ENCODE measurements at regions not wholly inside any gene's neighbourhood (a gene's known extent, or its start where the extent isn't known, plus 50 kb on each side); places are given as distances from the start of the nearest gene placed in this dataset.

DNA sequence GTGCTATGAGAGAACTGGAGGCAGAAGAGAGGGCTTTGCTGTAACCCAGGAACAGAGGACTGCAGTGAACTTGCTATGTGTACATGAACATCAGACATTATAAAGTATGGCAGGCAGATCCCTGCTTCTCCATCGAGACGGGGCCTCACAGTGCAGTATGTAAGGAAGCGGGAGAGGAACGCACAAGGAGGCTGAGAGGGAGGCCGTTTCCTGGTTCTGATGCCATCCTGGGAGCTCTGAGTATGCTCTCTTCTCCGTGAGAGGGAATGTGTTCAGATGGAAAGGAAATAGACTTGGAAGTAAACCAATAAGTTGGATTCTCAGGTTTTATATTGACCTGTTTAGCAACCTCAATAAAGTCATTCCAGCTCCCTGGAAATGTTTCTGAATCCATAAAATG lies 101.8 kb downstream of the ALDH8A1 start:
- no peaks in the 10 kb centered on the region for H3K27me3 ChIP-seq
- no peaks in the 10 kb centered on the region for H3K9me3 ChIP-seq
- intact Hi-C loops (cut with DNase I) = no loop called here
- H3K4me1 ChIP-seq = peaks cover 0 to 8% (median 2%) of the 10 kb centered on the region in 4 donors
- no peaks in the 10 kb centered on the region for H3K36me3 ChIP-seq
- H3K27ac ChIP-seq (replicated peaks in 1 of 4) = no peak overlapping the region
- 88% methylated on average over 6 of the region's 6 CpGs for WGBS
- TF ChIP-seq POLR2A (IDR thresholded peaks at IDR 0.05; ENCODE audit: low read depth) (no peak), POLR2AphosphoS5 (IDR thresholded peaks at IDR 0.05) (no peak), EP300 (IDR thresholded peaks at IDR 0.05) (no peak)
- TF ChIP-seq, protein P1, sequence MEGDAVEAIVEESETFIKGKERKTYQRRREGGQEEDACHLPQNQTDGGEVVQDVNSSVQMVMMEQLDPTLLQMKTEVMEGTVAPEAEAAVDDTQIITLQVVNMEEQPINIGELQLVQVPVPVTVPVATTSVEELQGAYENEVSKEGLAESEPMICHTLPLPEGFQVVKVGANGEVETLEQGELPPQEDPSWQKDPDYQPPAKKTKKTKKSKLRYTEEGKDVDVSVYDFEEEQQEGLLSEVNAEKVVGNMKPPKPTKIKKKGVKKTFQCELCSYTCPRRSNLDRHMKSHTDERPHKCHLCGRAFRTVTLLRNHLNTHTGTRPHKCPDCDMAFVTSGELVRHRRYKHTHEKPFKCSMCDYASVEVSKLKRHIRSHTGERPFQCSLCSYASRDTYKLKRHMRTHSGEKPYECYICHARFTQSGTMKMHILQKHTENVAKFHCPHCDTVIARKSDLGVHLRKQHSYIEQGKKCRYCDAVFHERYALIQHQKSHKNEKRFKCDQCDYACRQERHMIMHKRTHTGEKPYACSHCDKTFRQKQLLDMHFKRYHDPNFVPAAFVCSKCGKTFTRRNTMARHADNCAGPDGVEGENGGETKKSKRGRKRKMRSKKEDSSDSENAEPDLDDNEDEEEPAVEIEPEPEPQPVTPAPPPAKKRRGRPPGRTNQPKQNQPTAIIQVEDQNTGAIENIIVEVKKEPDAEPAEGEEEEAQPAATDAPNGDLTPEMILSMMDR (IDR thresholded peaks at IDR 0.05) = no peak
- DNase-seq (ENCODE audit: extremely low spot score) = no peak
- no peak overlapping the region for H3K4me3 ChIP-seq

DNA sequence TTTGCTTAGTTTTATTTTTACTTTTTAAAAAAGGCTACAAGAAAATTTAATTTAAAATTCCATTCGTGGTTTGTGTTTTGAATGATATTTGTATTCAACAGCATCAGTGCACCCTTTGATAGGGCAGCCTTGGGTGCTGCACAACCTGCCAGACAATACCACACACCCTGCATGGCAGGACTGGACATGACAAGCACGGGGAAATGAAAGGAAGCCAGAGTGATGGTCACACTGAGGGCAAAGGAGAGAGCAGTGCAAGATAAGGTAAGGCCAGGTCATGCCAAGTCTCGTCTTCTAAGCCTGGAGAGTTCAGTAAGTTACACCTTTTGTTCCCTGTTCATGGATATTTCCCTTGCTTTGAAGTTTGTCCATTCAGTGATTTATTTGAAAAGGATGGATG lies 103.0 kb downstream of the ALDH8A1 start:
- H3K4me3 ChIP-seq = no peak overlapping the region
- no peak for DNase-seq (ENCODE audit: extremely low spot score)
- H3K27me3 ChIP-seq = no peaks in the 10 kb centered on the region
- H3K27ac ChIP-seq (replicated peaks in 1 of 4) = no peak overlapping the region
- H3K4me1 ChIP-seq = peaks cover 0 to 8% (median 2%) of the 10 kb centered on the region in 4 donors
- TF ChIP-seq POLR2AphosphoS5 (IDR thresholded peaks at IDR 0.05) (no peak), EP300 (IDR thresholded peaks at IDR 0.05) (no peak), POLR2A (IDR thresholded peaks at IDR 0.05; ENCODE audit: low read depth) (no peak)
- TF ChIP-seq, protein P1 (IDR thresholded peaks at IDR 0.05) = no peak
- no peaks in the 10 kb centered on the region for H3K9me3 ChIP-seq
- 77% methylated on average over 3 of the region's 3 CpGs for WGBS
- intact Hi-C loops (cut with DNase I) = no loop called here
- no peaks in the 10 kb centered on the region for H3K36me3 ChIP-seq

DNA sequence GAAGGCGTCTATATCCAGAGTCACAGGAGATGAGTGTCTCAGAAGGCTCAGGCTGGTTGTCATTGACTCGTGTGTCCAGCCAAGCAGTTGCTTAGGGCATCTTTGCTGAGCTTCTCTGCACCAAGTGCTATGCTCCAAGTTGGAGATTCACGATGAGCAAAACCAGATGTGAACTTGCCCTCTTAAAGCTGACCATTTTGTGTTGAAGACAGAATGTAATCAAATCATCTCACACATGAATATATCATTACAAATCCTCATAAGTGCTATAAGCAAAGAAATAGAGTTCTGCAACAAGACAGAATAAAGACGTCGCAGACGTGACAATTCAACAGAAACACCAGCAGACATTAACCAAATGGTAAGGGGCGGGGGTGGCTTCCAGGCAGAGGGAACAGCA lies 103.9 kb downstream of the ALDH8A1 start:
- TF ChIP-seq, protein P1 (IDR thresholded peaks at IDR 0.05) = no peak
- no peak for TF ChIP-seq POLR2A (IDR thresholded peaks at IDR 0.05; ENCODE audit: low read depth)
- no peak for TF ChIP-seq POLR2AphosphoS5 (IDR thresholded peaks at IDR 0.05)
- TF ChIP-seq EP300 (IDR thresholded peaks at IDR 0.05) = no peak
- no peak for DNase-seq (ENCODE audit: extremely low spot score)
- 33% methylated on average over 7 of the region's 7 CpGs for whole genome bisulfite sequencing

DNA sequence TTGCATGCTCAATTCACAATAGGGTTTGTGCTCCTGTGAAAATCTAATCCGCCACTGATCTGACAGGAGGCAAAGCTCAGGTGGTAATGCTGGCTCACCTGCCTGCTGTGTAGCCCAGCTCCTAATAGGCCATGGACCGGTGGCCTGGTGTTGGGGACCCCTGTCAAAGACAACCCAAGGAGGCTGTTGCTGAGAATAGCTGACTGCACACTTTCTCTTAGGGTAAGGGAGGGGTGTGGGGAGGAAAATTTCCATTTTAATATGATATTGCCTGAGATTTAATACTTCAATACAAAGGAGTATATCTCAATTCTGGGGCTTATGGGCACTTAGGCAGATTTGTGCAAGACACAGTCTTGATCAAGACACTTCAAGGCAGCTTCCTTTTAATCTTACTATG lies 105.8 kb downstream of the ALDH8A1 start:
- Histone ChIP-seq H3K4me1 (peaks cover 0 to 8% (median 2%) of the 10 kb centered on the region in 4 donors), H3K9me3 (no peaks in the 10 kb centered on the region), H3K36me3 (no peaks in the 10 kb centered on the region), H3K27ac (replicated peaks in 1 of 4) (no peak overlapping the region), H3K27me3 (no peaks in the 10 kb centered on the region), H3K4me3 (no peak overlapping the region)
- no peak for DNase-seq (ENCODE audit: extremely low spot score)
- no peak for TF ChIP-seq POLR2AphosphoS5 (IDR thresholded peaks at IDR 0.05)
- TF ChIP-seq EP300 (IDR thresholded peaks at IDR 0.05) = no peak
- TF ChIP-seq, protein P1 (IDR thresholded peaks at IDR 0.05) = no peak
- no peak for TF ChIP-seq POLR2A (IDR thresholded peaks at IDR 0.05; ENCODE audit: low read depth)
- 100% methylated on average over 2 of the region's 2 CpGs for WGBS
- intact Hi-C loops (cut with DNase I) = loop anchor here (5.0 kb wide), 1 partner anchor 38 kb away; no protein-coding TSS in a partner anchor

More for the DNA sequence above, 103.9 kb downstream of the ALDH8A1 start:
- Histone ChIP-seq H3K9me3 (no peaks in the 10 kb centered on the region), H3K27me3 (no peaks in the 10 kb centered on the region), H3K36me3 (no peaks in the 10 kb centered on the region), H3K4me1 (peaks cover 0 to 8% (median 2%) of the 10 kb centered on the region in 4 donors), H3K27ac (replicated peaks in 1 of 4) (no peak overlapping the region), H3K4me3 (no peak overlapping the region)
- intact Hi-C loops (cut with DNase I) = no loop called here

Measured in esophagus muscularis mucosa (tissue), 4 donors.